ENCODE measurements at regions not wholly inside any gene's neighbourhood (a gene's known extent, or its start where the extent isn't known, plus 50 kb on each side); places are given as distances from the start of the nearest gene placed in this dataset.
"Not testable (repeated sequence)": the region's sequence is repeated elsewhere in the genome, so short reads cannot be mapped to it uniquely, and the experiment has no call there.

- WGBS = 84% methylated on average over 4 of the region's 4 CpGs
- Histone ChIP-seq H3K4me1 (ENCODE audit: control insufficient read depth, insufficient read depth, low read length) (no peaks in the 10 kb centered on the region), H3K27me3 (ENCODE audit: control insufficient read depth, insufficient read depth) (no peaks in the 10 kb centered on the region), H3K27ac (ENCODE audit: low read length) (no peak overlapping the region), H3K9me3 (ENCODE audit: control insufficient read depth, low read length) (no peaks in the 10 kb centered on the region), H3K4me3 (ENCODE audit: low read length) (no peak overlapping the region)
- ATAC-seq (no peak), DNase-seq (no peak)
- intact Hi-C loops (cut with DNase I) = no loop called here
Observed at GRCh38 chr5:169531631-169532030, 51.9 kb upstream of the SPDL1 start.

- H3K27ac ChIP-seq (ENCODE audit: low read length) = no peak overlapping the region
- no peak for ATAC-seq
- DNase-seq = no peak
- H3K4me1 ChIP-seq (ENCODE audit: control insufficient read depth, insufficient read depth, low read length) = no peaks in the 10 kb centered on the region
- H3K9me3 ChIP-seq (ENCODE audit: control insufficient read depth, low read length) = no peaks in the 10 kb centered on the region
- no peak overlapping the region for H3K4me3 ChIP-seq (ENCODE audit: low read length)
- intact Hi-C loops (cut with DNase I) = no loop called here
- H3K27me3 ChIP-seq (ENCODE audit: control insufficient read depth, insufficient read depth) = no peaks in the 10 kb centered on the region
Observed at GRCh38 chr5:169527863-169528262, 55.7 kb upstream of the SPDL1 start.

- DNase-seq (no peak), ATAC-seq (no peak)
- H3K4me3 ChIP-seq (ENCODE audit: low read length) = no peak overlapping the region
- no peaks in the 10 kb centered on the region for H3K4me1 ChIP-seq (ENCODE audit: control insufficient read depth, insufficient read depth, low read length)
- intact Hi-C loops (cut with DNase I) = no loop called here
- WGBS = 69% methylated on average over 2 of the region's 2 CpGs
- H3K27ac ChIP-seq (ENCODE audit: low read length) = no peak overlapping the region
- H3K27me3 ChIP-seq (ENCODE audit: control insufficient read depth, insufficient read depth) = no peaks in the 10 kb centered on the region
- no peaks in the 10 kb centered on the region for H3K9me3 ChIP-seq (ENCODE audit: control insufficient read depth, low read length)
Observed at GRCh38 chr5:169527066-169527465, 56.5 kb upstream of the SPDL1 start.

- intact Hi-C loops (cut with DNase I) = no loop called here
- no peak overlapping the region for H3K27ac ChIP-seq (ENCODE audit: low read length)
- H3K9me3 ChIP-seq (ENCODE audit: control insufficient read depth, low read length) = no peaks in the 10 kb centered on the region
- H3K4me1 ChIP-seq (ENCODE audit: control insufficient read depth, insufficient read depth, low read length) = no peaks in the 10 kb centered on the region
- ATAC-seq (no peak), DNase-seq (no peak)
- WGBS = 86% methylated on average over 3 of the region's 3 CpGs
- H3K4me3 ChIP-seq (ENCODE audit: low read length) = no peak overlapping the region
- no peaks in the 10 kb centered on the region for H3K27me3 ChIP-seq (ENCODE audit: control insufficient read depth, insufficient read depth)
Observed at GRCh38 chr5:169522851-169523250, 60.7 kb upstream of the SPDL1 start.

- ATAC-seq = peak; percentile 79 to 87
- H3K9me3 ChIP-seq (ENCODE audit: control insufficient read depth, low read length) = no peaks in the 10 kb centered on the region
- H3K4me3 ChIP-seq (ENCODE audit: low read length) = no peak overlapping the region
- H3K27ac ChIP-seq (ENCODE audit: low read length) = no peak overlapping the region
- intact Hi-C loops (cut with DNase I) = no loop called here
- DNase-seq = peak; percentile 63 to 89 (median 82)
- H3K4me1 ChIP-seq (ENCODE audit: control insufficient read depth, insufficient read depth, low read length) = no peaks in the 10 kb centered on the region
- no peaks in the 10 kb centered on the region for H3K27me3 ChIP-seq (ENCODE audit: control insufficient read depth, insufficient read depth)
- 17% methylated on average over 7 of the region's 7 CpGs for WGBS
Observed at GRCh38 chr5:169521366-169521983, 62.1 kb upstream of the SPDL1 start.

- ATAC-seq = no peak
- no peaks in the 10 kb centered on the region for H3K9me3 ChIP-seq (ENCODE audit: control insufficient read depth, low read length)
- no peak overlapping the region for H3K27ac ChIP-seq (ENCODE audit: low read length)
- H3K27me3 ChIP-seq (ENCODE audit: control insufficient read depth, insufficient read depth) = no peaks in the 10 kb centered on the region
- intact Hi-C loops (cut with DNase I) = no loop called here
- no peaks in the 10 kb centered on the region for H3K4me1 ChIP-seq (ENCODE audit: control insufficient read depth, insufficient read depth, low read length)
- no peak overlapping the region for H3K4me3 ChIP-seq (ENCODE audit: low read length)
- no peak for DNase-seq
Observed at GRCh38 chr5:169519358-169519757, 64.2 kb upstream of the SPDL1 start.

- H3K4me3 ChIP-seq (ENCODE audit: low read length); H3K9me3 ChIP-seq (ENCODE audit: control insufficient read depth, low read length); H3K4me1 ChIP-seq (ENCODE audit: control insufficient read depth, insufficient read depth, low read length); ATAC-seq; H3K27ac ChIP-seq (ENCODE audit: low read length); intact Hi-C loops (cut with DNase I); DNase-seq; H3K27me3 ChIP-seq (ENCODE audit: control insufficient read depth, insufficient read depth): not testable (repeated sequence)
Observed at GRCh38 chr5:169518779-169519178, 64.8 kb upstream of the SPDL1 start.

GRCh38 chr5:169512385-169512784 lies 71.2 kb upstream of the SPDL1 start:
- WGBS = 77% methylated on average over 4 of the region's 4 CpGs
- intact Hi-C loops (cut with DNase I) = no loop called here
- H3K9me3 ChIP-seq (ENCODE audit: control insufficient read depth, low read length) = no peaks in the 10 kb centered on the region
- ATAC-seq = no peak
- H3K27me3 ChIP-seq (ENCODE audit: control insufficient read depth, insufficient read depth) = no peaks in the 10 kb centered on the region
- DNase-seq = no peak
- H3K4me1 ChIP-seq (ENCODE audit: control insufficient read depth, insufficient read depth, low read length) = no peaks in the 10 kb centered on the region
- no peak overlapping the region for H3K4me3 ChIP-seq (ENCODE audit: low read length)
- no peak overlapping the region for H3K27ac ChIP-seq (ENCODE audit: low read length)

GRCh38 chr5:169511708-169512107 lies 71.9 kb upstream of the SPDL1 start:
- Histone ChIP-seq H3K27me3 (ENCODE audit: control insufficient read depth, insufficient read depth) (no peaks in the 10 kb centered on the region), H3K4me3 (ENCODE audit: low read length) (no peak overlapping the region), H3K9me3 (ENCODE audit: control insufficient read depth, low read length) (no peaks in the 10 kb centered on the region), H3K4me1 (ENCODE audit: control insufficient read depth, insufficient read depth, low read length) (no peaks in the 10 kb centered on the region), H3K27ac (ENCODE audit: low read length) (no peak overlapping the region)
- intact Hi-C loops (cut with DNase I) = no loop called here
- no peak for DNase-seq
- ATAC-seq = no peak
- 65% methylated on average over 3 of the region's 3 CpGs for WGBS

- no peaks in the 10 kb centered on the region for H3K9me3 ChIP-seq (ENCODE audit: control insufficient read depth, low read length)
- DNase-seq = no peak
- H3K27me3 ChIP-seq (ENCODE audit: control insufficient read depth, insufficient read depth) = no peaks in the 10 kb centered on the region
- H3K27ac ChIP-seq (ENCODE audit: low read length) = no peak overlapping the region
- peak in 1 of 2 donors; percentile 66 for ATAC-seq
- 25% methylated on average over 1 of the region's 1 CpG for WGBS
- H3K4me1 ChIP-seq (ENCODE audit: control insufficient read depth, insufficient read depth, low read length) = no peaks in the 10 kb centered on the region
- H3K4me3 ChIP-seq (ENCODE audit: low read length) = no peak overlapping the region
- intact Hi-C loops (cut with DNase I) = no loop called here
Observed at GRCh38 chr5:169507051-169507450, 76.5 kb upstream of the SPDL1 start.

- 26% methylated on average over 5 of the region's 5 CpGs for WGBS
- Histone ChIP-seq H3K4me3 (ENCODE audit: low read length) (no peak overlapping the region), H3K27me3 (ENCODE audit: control insufficient read depth, insufficient read depth) (no peaks in the 10 kb centered on the region), H3K9me3 (ENCODE audit: control insufficient read depth, low read length) (no peaks in the 10 kb centered on the region), H3K27ac (ENCODE audit: low read length) (no peak overlapping the region), H3K4me1 (ENCODE audit: control insufficient read depth, insufficient read depth, low read length) (no peaks in the 10 kb centered on the region)
- intact Hi-C loops (cut with DNase I) = no loop called here
- no peak for ATAC-seq
- no peak for DNase-seq
Observed at GRCh38 chr5:169503886-169504285, 79.7 kb upstream of the SPDL1 start.

GRCh38 chr5:169499990-169500505 lies 83.5 kb upstream of the SPDL1 start:
- WGBS = 56% methylated on average over 2 of the region's 2 CpGs
- DNase-seq (no peak), ATAC-seq (no peak)
- H3K9me3 ChIP-seq (ENCODE audit: control insufficient read depth, low read length) = no peaks in the 10 kb centered on the region
- peaks cover 2% of the 10 kb centered on the region for H3K27me3 ChIP-seq (ENCODE audit: control insufficient read depth, insufficient read depth)
- H3K27ac ChIP-seq (ENCODE audit: low read length) = no peak overlapping the region
- intact Hi-C loops (cut with DNase I) = no loop called here
- H3K4me1 ChIP-seq (ENCODE audit: control insufficient read depth, insufficient read depth, low read length) = no peaks in the 10 kb centered on the region
- H3K4me3 ChIP-seq (ENCODE audit: low read length) = no peak overlapping the region

Data from right cardiac atrium (tissue), 5 donors.